Caco-2 (cell line): ENCODE measurements at regions not wholly inside any gene's neighbourhood (a gene's known extent, or its start where the extent isn't known, plus 50 kb on each side); places are given as distances from the start of the nearest gene placed in this dataset.
A peak's percentile ranks its signal among the peaks of the same experiment; 100 is the strongest.

Experiments
- BruUV-seq: library from RNA; stranded (reverse); fragments of 400-500 nt; replicated peaks from 2 replicates; lab custom pipeline; 2021; lab: Mats Ljungman, UMichigan
- CTCF ChIA-PET: fragments of 300-600 bp; sonication (Branson Sonifier 250); formaldehyde crosslinking; loops from one replicate; lab custom pipeline; 2022; ENCODE audit warnings: antibody characterized with exemption; lab: Charles Lee
- POLR2A ChIA-PET: fragments of 300-600 bp; sonication (Branson Sonifier 250); formaldehyde crosslinking; loops from one replicate; lab custom pipeline; 2022; ENCODE audit warnings: antibody characterized with exemption; lab: Charles Lee
- DNase-seq, 2 experiments: peaks; one replicate each; pipeline versions ENCODE4 v3.0.0 to v3.0.0-alpha.2; 2020 to 2022
- H3K27me3 ChIP-seq: replicated peaks from 2 replicates; pipeline ENCODE4 v1.6.0; 2011; ENCODE audit warnings: low read length; ENCODE audit not compliant: control insufficient read depth, insufficient read depth
- H3K36me3 ChIP-seq: 2 replicates; pipeline ENCODE4 v1.5.1; 2011; ENCODE audit warnings: low read length; ENCODE audit not compliant: control insufficient read depth, insufficient read depth
- H3K4me1 ChIP-seq: fragments of 250-450 bp; sonication (Bioruptor Pico); 2 replicates; pipeline ENCODE4 v1.5.1; 2020; ENCODE audit warnings: mild to moderate bottlenecking
- H3K4me3 ChIP-seq: 2 replicates; pipeline ENCODE4 v1.5.1; 2011; ENCODE audit warnings: low read depth, mild to moderate bottlenecking, control low read depth, low read length
- H3K9me3 ChIP-seq: fragments of 250-450 bp; sonication (Bioruptor Pico); 2 replicates; pipeline ENCODE4 v1.5.1; 2020; ENCODE audit warnings: mild to moderate bottlenecking, moderate library complexity
- H3K27ac Mint-ChIP-seq: one replicate; pipeline ENCODE4 v1.8.0; 2022; ENCODE audit warnings: mixed read lengths; ENCODE audit not compliant: unreplicated experiment
- H3K27me3 Mint-ChIP-seq: one replicate; pipeline ENCODE4 v1.8.0; 2022; ENCODE audit warnings: mixed read lengths; ENCODE audit not compliant: insufficient read depth, unreplicated experiment
- H3K36me3 Mint-ChIP-seq: one replicate; pipeline ENCODE4 v1.8.0; 2022; ENCODE audit warnings: mild to moderate bottlenecking, mixed read lengths; ENCODE audit not compliant: insufficient read depth, unreplicated experiment
- H3K4me1 Mint-ChIP-seq: one replicate; pipeline ENCODE4 v1.8.0; 2022; ENCODE audit warnings: low read depth, mixed read lengths; ENCODE audit not compliant: unreplicated experiment
- H3K4me3 Mint-ChIP-seq: one replicate; pipeline ENCODE4 v1.8.0; 2022; ENCODE audit warnings: mild to moderate bottlenecking, moderate library complexity, mixed read lengths; ENCODE audit not compliant: unreplicated experiment
- H3K9me3 Mint-ChIP-seq: one replicate; pipeline ENCODE4 v1.8.0; 2022; ENCODE audit warnings: mixed read lengths; ENCODE audit not compliant: unreplicated experiment
- intact Hi-C: fragments of 100-400 bp; cut with micrococcal nuclease; formaldehyde crosslinking; loops from one replicate; pipeline ENCODE4 v1.10.0; 2022; ENCODE audit not compliant: unreplicated experiment
- TF ChIP-seq, protein P1 (sequence below), 2 experiments: fragments of 200-600 bp in 1 of 2; IDR thresholded peaks; 1 replicate in 1 of 2; 2 replicates in 1 of 2; pipeline versions ENCODE4 v1.5.1 to v1.8.0; 2011 to 2022; ENCODE audit warnings: antibody characterized with exemption in 1 of 2, control low read depth in 1 of 2, inconsistent platforms in 1 of 2, low read depth in 1 of 2, low read length in 1 of 2, mild to moderate bottlenecking in 1 of 2, moderate library complexity in 1 of 2; ENCODE audit not compliant: insufficient read depth in 1 of 2, severe bottlenecking in 1 of 2, unreplicated experiment in 1 of 2

- ChIA-PET POLR2A (interaction anchor here (0.6 to 1.4 kb wide), 3 partner anchors 15 to 92 kb away, joined by 5 read pairs; no protein-coding TSS in a partner anchor), CTCF (interaction anchor here (0.6 to 0.9 kb wide), 3 partner anchors 18 to 405 kb away, joined by 3 to 4 read pairs (median 4); no protein-coding TSS in a partner anchor)
- Mint-ChIP-seq H3K4me1 (peaks cover 28% of the 10 kb centered on the region), H3K9me3 (no peaks in the 10 kb centered on the region), H3K27ac (peak overlapping the region; percentile 86), H3K27me3 (no peaks in the 10 kb centered on the region), H3K4me3 (peak overlapping the region; percentile 62), H3K36me3 (peaks cover 6% of the 10 kb centered on the region)
- Histone ChIP-seq H3K9me3 (no peaks in the 10 kb centered on the region), H3K4me3 (no peak overlapping the region), H3K4me1 (peaks cover 40% of the 10 kb centered on the region), H3K36me3 (no peaks in the 10 kb centered on the region), H3K27me3 (no peaks in the 10 kb centered on the region)
- DNase-seq: peak in 1 of 2 experiments; percentile 17
- BruUV-seq: TSS peak; percentile 98
- TF ChIP-seq, protein P1, sequence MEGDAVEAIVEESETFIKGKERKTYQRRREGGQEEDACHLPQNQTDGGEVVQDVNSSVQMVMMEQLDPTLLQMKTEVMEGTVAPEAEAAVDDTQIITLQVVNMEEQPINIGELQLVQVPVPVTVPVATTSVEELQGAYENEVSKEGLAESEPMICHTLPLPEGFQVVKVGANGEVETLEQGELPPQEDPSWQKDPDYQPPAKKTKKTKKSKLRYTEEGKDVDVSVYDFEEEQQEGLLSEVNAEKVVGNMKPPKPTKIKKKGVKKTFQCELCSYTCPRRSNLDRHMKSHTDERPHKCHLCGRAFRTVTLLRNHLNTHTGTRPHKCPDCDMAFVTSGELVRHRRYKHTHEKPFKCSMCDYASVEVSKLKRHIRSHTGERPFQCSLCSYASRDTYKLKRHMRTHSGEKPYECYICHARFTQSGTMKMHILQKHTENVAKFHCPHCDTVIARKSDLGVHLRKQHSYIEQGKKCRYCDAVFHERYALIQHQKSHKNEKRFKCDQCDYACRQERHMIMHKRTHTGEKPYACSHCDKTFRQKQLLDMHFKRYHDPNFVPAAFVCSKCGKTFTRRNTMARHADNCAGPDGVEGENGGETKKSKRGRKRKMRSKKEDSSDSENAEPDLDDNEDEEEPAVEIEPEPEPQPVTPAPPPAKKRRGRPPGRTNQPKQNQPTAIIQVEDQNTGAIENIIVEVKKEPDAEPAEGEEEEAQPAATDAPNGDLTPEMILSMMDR (IDR thresholded peaks at IDR 0.05; ENCODE audit: insufficient read depth in 1 of 2, low read depth in 1 of 2, low read length in 1 of 2, severe bottlenecking in 1 of 2, unreplicated experiment in 1 of 2): no peak
- intact Hi-C loops: loop anchor here (1.0 kb wide), 2 partner anchors 18 to 36 kb away; no protein-coding TSS in a partner anchor
Observed at GRCh38 chr9:105082843-105083242, 154.9 kb upstream of the ABCA1 start.

DNA sequence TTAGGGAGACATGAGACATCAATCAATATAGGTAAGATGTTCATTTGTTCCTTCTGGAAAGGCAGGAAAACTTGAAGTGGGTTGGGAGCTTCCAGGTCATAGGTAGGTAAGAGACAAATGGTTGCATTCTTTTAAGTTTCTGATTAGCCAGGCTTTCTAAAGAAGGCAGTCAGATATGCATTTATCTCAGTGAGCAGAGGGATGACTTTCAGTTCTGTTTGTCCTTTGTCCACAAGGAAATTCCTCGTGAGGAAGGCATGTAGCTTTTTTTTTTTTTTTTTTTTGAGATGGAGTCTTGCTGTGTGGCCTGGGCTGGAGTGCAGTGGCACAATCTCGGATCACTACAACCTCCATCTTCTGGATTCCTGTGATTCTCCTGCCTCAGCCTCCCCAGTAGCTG lies 155.3 kb upstream of the ABCA1 start:
- Mint-ChIP-seq H3K4me1 (peaks cover 31% of the 10 kb centered on the region), H3K36me3 (peaks cover 6% of the 10 kb centered on the region), H3K4me3 (peak overlapping the region; percentile 62), H3K9me3 (no peaks in the 10 kb centered on the region), H3K27ac (peak overlapping the region; percentile 86), H3K27me3 (no peaks in the 10 kb centered on the region)
- ChIA-PET POLR2A (interaction anchor here (0.6 to 1.4 kb wide), 3 partner anchors 16 to 92 kb away, joined by 5 read pairs; no protein-coding TSS in a partner anchor), CTCF (interaction anchor here (0.6 to 0.9 kb wide), 3 partner anchors 19 to 405 kb away, joined by 3 to 4 read pairs (median 4); no protein-coding TSS in a partner anchor)
- H3K4me1 ChIP-seq: peaks cover 45% of the 10 kb centered on the region
- no peaks in the 10 kb centered on the region for H3K27me3 ChIP-seq
- TF ChIP-seq, protein P1 (IDR thresholded peaks at IDR 0.05; ENCODE audit: insufficient read depth in 1 of 2, low read depth in 1 of 2, low read length in 1 of 2, severe bottlenecking in 1 of 2, unreplicated experiment in 1 of 2): no peak
- no peaks in the 10 kb centered on the region for H3K36me3 ChIP-seq
- H3K9me3 ChIP-seq: no peaks in the 10 kb centered on the region
- no TSS peak for BruUV-seq
- intact Hi-C loops: loop anchor here (1.0 kb wide), 2 partner anchors 18 to 36 kb away; no protein-coding TSS in a partner anchor
- no peak overlapping the region for H3K4me3 ChIP-seq
- peak; percentile 54 to 69 for DNase-seq

GRCh38 chr9:105087910-105088898 lies 156.2 kb upstream of the SLC44A1 start:
- H3K4me3 Mint-ChIP-seq: peak overlapping the region; percentile 37
- Histone ChIP-seq H3K27me3 (no peaks in the 10 kb centered on the region), H3K4me3 (no peak overlapping the region), H3K4me1 (peaks cover 48% of the 10 kb centered on the region), H3K36me3 (no peaks in the 10 kb centered on the region), H3K9me3 (no peaks in the 10 kb centered on the region)
- DNase-seq: peak; percentile 69 to 74
- H3K27ac Mint-ChIP-seq: peak overlapping the region; percentile 84
- BruUV-seq: no TSS peak
- peaks cover 28% of the 10 kb centered on the region for H3K4me1 Mint-ChIP-seq
- ChIA-PET CTCF (interaction anchor here (1.0 to 1.4 kb wide), 2 partner anchors 22 to 225 kb away, joined by 4 to 5 read pairs; no protein-coding TSS in a partner anchor), POLR2A (interaction anchor here (1.2 kb wide), 1 partner anchor 23 kb away, joined by 9 read pairs; no protein-coding TSS in a partner anchor)
- TF ChIP-seq, protein P1 (IDR thresholded peaks at IDR 0.05; ENCODE audit: insufficient read depth in 1 of 2, low read depth in 1 of 2, low read length in 1 of 2, severe bottlenecking in 1 of 2, unreplicated experiment in 1 of 2): no peak
- H3K27me3 Mint-ChIP-seq: no peaks in the 10 kb centered on the region
- H3K9me3 Mint-ChIP-seq: no peaks in the 10 kb centered on the region
- peaks cover 6% of the 10 kb centered on the region for H3K36me3 Mint-ChIP-seq
- intact Hi-C loops: loop anchor here (1.0 kb wide), 5 partner anchors 19 to 162 kb away; no protein-coding TSS in a partner anchor
